Tibial artery (tissue), 4 donors: ENCODE measurements at regions not wholly inside any gene's neighbourhood (a gene's known extent, or its start where the extent isn't known, plus 50 kb on each side); places are given as distances from the start of the nearest gene placed in this dataset.

Experiments used
- DNase-seq, 2 donors: peaks; one replicate each; pipeline ENCODE4 v3.0.0-alpha.2; 2019
- H3K27ac ChIP-seq, 2 donors: fragments of 200-600 bp; sonication (generic) in 1 of 2; 1 replicate in 1 of 2; 2 replicates in 1 of 2; pipeline ENCODE4 v1.5.1; 2018 to 2019; ENCODE audit warnings: mild to moderate bottlenecking in 1 of 2
- H3K27me3 ChIP-seq, 2 donors: fragments of 200-600 bp; sonication (generic) in 1 of 2; one replicate each; pipeline versions ENCODE4 v1.5.1 to v1.6.0; 2016 to 2019
- H3K36me3 ChIP-seq, 3 donors: fragments of 200-600 bp; sonication (generic) in 2 of 3; one replicate each; pipeline ENCODE4 v1.5.1; 2016 to 2019; ENCODE audit warnings: mild to moderate bottlenecking in 2 of 3
- H3K4me1 ChIP-seq, 4 donors: fragments of 200-600 bp; sonication (generic) in 2 of 4; 1 replicate in 3 of 4; 2 replicates in 1 of 4; pipeline ENCODE4 v1.5.1; 2016 to 2019
- H3K4me3 ChIP-seq, 2 donors: fragments of 200-600 bp; sonication (generic) in 1 of 2; 1 replicate in 1 of 2; 2 replicates in 1 of 2; pipeline ENCODE4 v1.5.1; 2018 to 2019; ENCODE audit warnings: mild to moderate bottlenecking in 2 of 2
- H3K9me3 ChIP-seq, 3 donors: fragments of 200-600 bp; sonication (generic) in 1 of 3; one replicate each; pipeline ENCODE4 v1.5.1; 2016 to 2019
- CTCF ChIP-seq, 2 experiments: fragments of 200-600 bp in 1 of 2; fragments of 450-650 bp in 1 of 2; IDR thresholded peaks; one replicate each; pipeline ENCODE4 v1.5.1; 2017 to 2019; ENCODE audit warnings: antibody characterized with exemption in 2 of 2, mild to moderate bottlenecking in 1 of 2, moderate library complexity in 1 of 2
- intact Hi-C: fragments of 100-400 bp; cut with DNase I; formaldehyde crosslinking; loops from one replicate; pipeline ENCODE4 v1.15.0; 2023; ENCODE audit warnings: low total_unique reads

GRCh38 chr3:59578129-59578528, 528.3 kb upstream of the CFAP20DC start:
- DNase-seq = no peak
- Histone ChIP-seq H3K36me3 (no peaks in the 10 kb centered on the region), H3K27ac (no peak overlapping the region), H3K27me3 (peaks cover 0 to 4% of the 10 kb centered on the region in 2 donors), H3K4me3 (no peak overlapping the region), H3K9me3 (no peaks in the 10 kb centered on the region), H3K4me1 (peaks cover 0 to 10% (median 0%) of the 10 kb centered on the region in 4 donors)
- TF ChIP-seq CTCF (IDR thresholded peaks at IDR 0.05) = no peak
- intact Hi-C loops = loop anchor here (5.0 kb wide), 1 partner anchor 279 kb away; no protein-coding TSS in a partner anchor

- no peak for TF ChIP-seq CTCF (IDR thresholded peaks at IDR 0.05)
- no peaks in the 10 kb centered on the region for H3K36me3 ChIP-seq
- peaks cover 0 to 10% (median 0%) of the 10 kb centered on the region in 4 donors for H3K4me1 ChIP-seq
- H3K9me3 ChIP-seq = no peaks in the 10 kb centered on the region
- no peak overlapping the region for H3K27ac ChIP-seq
- intact Hi-C loops = loop anchor here (5.0 kb wide), 1 partner anchor 281 kb away; no protein-coding TSS in a partner anchor
- DNase-seq = no peak
- H3K4me3 ChIP-seq = no peak overlapping the region
- peaks cover 0 to 4% of the 10 kb centered on the region in 2 donors for H3K27me3 ChIP-seq
Observed at GRCh38 chr3:59576606-59577005, 526.8 kb upstream of the CFAP20DC start.

- peak; percentile 87 for DNase-seq
- Histone ChIP-seq H3K36me3 (no peaks in the 10 kb centered on the region), H3K27ac (no peak overlapping the region), H3K27me3 (peaks cover 0 to 4% of the 10 kb centered on the region in 2 donors), H3K4me3 (no peak overlapping the region), H3K4me1 (peaks cover 0 to 10% (median 0%) of the 10 kb centered on the region in 4 donors), H3K9me3 (no peaks in the 10 kb centered on the region)
- intact Hi-C loops = loop anchor here (5.0 kb wide), 1 partner anchor 282 kb away; no protein-coding TSS in a partner anchor
- peak; percentile 90 to 95 for TF ChIP-seq CTCF (IDR thresholded peaks at IDR 0.05)
Observed at GRCh38 chr3:59575113-59576001, 525.5 kb upstream of the CFAP20DC start.

GRCh38 chr3:59573911-59574310, 524.1 kb upstream of the CFAP20DC start:
- peak in 1 of 2 donors; percentile 40 for DNase-seq
- intact Hi-C loops = no loop called here
- Histone ChIP-seq H3K36me3 (no peaks in the 10 kb centered on the region), H3K4me3 (no peak overlapping the region), H3K27ac (no peak overlapping the region), H3K9me3 (no peaks in the 10 kb centered on the region), H3K27me3 (peaks cover 0 to 4% of the 10 kb centered on the region in 2 donors), H3K4me1 (peaks cover 0 to 10% (median 0%) of the 10 kb centered on the region in 4 donors)
- no peak for TF ChIP-seq CTCF (IDR thresholded peaks at IDR 0.05)

GRCh38 chr3:59572106-59572505, 522.3 kb upstream of the CFAP20DC start:
- Histone ChIP-seq H3K27me3 (peaks cover 0 to 4% of the 10 kb centered on the region in 2 donors), H3K27ac (no peak overlapping the region), H3K36me3 (no peaks in the 10 kb centered on the region), H3K9me3 (no peaks in the 10 kb centered on the region), H3K4me3 (no peak overlapping the region), H3K4me1 (peaks cover 0 to 10% (median 0%) of the 10 kb centered on the region in 4 donors)
- intact Hi-C loops = no loop called here
- no peak for DNase-seq
- no peak for TF ChIP-seq CTCF (IDR thresholded peaks at IDR 0.05)
